HG02973 (cell line): ENCODE measurements at regions not wholly inside any gene's neighbourhood (a gene's known extent, or its start where the extent isn't known, plus 50 kb on each side); places are given as distances from the start of the nearest gene placed in this dataset.

Experiments used
- ATAC-seq: cut with Tn5 transposase; IDR thresholded peaks from one replicate; pipeline ENCODE4 v1.9.1; 2021; ENCODE audit warnings: moderate library complexity; ENCODE audit not compliant: unreplicated experiment

DNA sequence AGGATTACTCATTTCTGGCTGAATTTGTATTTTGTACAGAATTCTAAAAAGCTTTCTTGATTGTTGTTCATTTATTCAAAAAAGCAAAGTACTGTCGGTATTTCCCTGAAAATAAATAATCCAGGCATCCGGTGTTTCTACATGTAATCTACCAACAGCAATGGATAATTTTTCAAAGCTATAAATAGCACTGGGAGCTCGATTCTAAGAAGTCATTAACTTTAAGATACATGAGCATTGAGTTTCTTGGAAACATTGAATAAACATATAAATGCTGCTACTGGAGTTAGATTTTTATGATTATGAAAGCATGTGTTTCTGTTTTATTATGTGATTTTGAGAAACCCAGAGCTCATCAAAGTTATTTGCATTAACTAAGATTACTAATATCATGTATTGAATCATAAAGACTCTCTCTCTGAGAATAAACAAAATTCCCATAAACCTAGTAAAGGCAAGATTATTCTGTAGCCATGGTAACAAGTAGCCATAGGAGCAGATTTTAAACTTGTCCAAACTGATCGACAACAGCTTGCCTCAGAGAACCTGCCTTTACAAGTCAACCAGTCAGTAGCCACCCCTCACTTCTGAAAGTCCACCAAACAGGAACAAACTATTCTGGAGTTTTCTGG is 197.0 kb downstream of the DRD1 start:
- no peak for ATAC-seq

DNA sequence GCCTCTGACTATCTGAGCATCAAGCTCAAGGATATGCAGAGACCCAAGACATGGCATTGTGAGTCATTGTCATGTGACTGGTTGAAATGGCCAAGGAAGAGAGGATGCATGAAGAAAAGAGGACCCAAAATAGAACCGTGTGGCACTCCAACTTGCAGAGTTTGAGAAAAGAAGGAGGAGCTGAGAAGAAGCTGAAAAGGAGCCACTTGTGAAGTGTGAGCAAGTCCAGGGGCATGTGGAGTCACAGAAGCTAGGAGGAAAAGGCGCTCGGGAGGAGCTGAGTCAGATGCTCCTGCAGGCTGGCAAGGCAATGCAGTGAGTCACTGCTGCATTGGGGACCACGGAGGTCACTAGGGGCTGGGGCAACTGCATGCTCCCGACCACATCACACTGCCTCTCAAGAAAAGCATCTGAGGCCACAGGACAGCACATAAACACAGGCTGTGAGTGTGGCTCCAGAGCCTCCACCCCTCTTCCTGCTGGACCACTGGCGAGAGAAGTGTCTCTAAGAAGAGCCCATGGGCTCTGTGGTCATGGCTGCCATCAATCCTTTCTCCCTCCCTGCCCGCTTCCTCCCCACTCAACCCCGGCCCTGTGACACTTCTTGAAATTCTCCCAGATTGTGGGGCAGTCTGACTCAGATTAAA is 197.6 kb downstream of the DRD1 start:
- ATAC-seq, result no peak

DNA sequence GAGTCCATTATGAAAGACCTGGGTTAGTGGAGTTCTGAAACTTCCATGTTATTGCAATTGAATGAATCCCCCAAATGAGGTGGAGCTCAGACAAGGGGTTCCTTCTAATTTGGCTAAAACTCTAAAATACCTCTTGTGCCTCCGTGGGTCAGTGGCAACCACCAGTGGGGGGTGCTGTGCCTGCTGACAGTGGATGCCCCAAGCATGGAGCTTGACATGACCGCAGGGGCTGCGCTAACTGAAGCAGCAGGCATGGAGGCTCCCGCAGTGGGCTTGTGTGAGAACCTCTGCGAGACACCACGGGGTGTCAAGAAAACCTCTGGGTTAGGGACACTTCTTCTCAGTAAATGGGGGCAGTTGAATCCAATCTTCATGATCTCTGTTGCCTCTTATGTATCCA is 200.5 kb downstream of the DRD1 start:
- ATAC-seq, result no peak

- no peak for ATAC-seq
Measured at GRCh38 chr5:175242207-175242606, 201.8 kb downstream of the DRD1 start.

DNA sequence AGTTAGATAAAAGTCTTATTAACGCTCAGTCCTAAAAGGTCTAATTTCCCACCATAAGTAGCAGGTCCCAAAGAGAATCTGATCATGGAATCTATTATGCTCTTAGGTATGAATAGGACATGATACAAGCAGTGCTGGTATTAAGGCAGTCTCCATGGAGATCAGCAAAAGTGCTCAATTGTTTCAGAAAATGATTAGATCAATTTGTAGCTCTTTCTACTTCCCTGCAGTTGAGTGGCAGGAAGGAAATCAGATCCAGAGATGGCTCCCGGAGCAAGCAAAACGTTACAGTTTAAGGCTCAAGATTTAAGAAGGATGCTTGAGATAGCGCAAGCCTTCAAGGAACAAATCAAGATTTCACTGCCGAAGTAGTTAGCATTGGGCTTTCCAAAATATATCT is 205.7 kb downstream of the DRD1 start:
- ATAC-seq, result no peak

DNA sequence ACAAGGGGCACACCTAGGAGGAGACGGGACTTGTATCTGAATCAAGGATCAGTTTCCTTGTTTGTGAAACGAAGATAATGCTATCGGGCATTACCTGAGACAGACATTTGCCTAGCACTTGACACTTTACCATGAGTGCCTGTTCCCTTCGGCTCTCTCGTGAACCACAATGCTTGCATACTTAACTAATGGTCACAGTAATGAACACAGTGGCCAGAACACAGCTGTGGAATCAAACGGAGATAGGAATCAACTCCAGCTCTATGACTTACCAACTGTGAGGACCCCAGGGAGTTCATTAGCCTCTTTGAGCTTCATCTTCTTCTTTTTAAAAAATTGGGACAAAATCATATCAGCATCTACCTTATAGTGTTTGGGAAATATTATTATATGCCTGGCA is 207.8 kb downstream of the DRD1 start:
- ATAC-seq, result no peak

DNA sequence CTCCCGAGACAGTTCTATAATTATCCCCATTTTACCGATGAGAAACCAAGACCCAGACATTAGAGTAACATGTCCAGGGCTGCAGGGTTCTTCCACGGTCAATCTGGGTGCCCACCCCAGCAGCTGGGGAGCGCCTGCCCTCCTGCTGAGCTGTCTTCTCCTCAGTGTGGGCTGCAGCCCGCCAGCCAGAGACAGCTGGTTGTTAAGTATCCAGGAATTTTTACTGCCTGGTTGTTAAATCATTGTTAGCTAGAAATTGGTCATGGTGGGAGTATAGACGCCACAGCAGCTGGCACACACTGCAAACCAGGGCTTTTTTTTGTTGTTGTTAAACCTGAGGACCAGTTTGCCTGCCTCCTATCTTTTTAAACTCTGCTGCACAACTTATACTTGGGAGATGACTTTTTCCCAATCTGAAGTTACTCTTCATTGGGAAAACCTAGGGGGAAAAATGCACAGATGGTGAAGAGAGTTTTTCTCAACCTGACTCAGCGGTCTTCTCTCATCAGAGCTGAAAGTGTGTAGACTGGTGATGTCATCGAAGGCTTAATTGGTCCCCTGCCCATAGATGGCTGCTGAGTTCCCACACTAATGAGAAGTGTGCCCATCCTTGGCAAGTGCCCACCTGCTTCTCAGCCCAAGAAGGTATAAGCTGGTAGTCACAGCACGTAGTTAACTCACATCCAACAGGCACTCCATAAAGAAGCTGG is 208.6 kb downstream of the DRD1 start:
- no peak for ATAC-seq

GRCh38 chr5:175230299-175230698 is 213.7 kb downstream of the DRD1 start:
- no peak for ATAC-seq

DNA sequence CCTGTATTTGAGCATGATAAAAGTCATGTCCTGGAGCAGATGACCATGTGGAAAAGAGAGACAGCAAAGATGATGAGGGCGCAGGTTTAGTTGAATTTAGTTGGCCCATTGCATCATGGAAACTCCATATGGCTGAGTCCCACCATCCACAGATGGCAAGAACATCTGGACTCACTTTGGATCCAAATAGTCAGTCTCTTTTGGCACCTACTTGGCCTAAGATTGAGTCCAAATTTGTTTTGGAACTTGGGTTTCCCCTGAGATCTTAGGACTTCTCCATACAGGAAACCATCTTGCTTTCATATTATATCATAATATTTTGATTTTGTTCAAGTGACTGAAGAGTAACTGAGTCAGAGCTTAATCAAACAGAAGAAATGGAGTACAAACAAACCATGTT is 217.5 kb downstream of the DRD1 start:
- no peak for ATAC-seq

- ATAC-seq, result no peak
Measured at GRCh38 chr5:175223291-175223690, 220.7 kb downstream of the DRD1 start.

DNA sequence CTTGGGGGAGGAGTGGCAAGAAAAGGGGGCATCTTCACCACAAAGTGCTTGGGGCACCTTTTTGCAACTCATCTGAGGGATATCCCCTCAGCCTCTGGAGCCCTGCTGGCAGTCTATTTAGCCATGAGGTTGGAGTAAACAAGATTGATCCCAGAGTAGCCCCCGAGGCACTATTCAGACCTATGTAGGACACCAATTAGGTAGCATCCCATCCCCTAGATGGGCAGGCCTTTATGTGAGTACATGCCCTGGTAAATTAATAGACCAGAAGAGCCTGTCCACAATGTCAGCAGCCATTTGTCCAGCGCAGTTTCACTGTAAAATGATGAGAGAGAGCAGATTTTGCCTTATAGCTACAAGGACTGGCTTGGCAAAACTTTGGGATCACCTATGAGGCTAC is 221.4 kb downstream of the DRD1 start:
- no peak for ATAC-seq

DNA sequence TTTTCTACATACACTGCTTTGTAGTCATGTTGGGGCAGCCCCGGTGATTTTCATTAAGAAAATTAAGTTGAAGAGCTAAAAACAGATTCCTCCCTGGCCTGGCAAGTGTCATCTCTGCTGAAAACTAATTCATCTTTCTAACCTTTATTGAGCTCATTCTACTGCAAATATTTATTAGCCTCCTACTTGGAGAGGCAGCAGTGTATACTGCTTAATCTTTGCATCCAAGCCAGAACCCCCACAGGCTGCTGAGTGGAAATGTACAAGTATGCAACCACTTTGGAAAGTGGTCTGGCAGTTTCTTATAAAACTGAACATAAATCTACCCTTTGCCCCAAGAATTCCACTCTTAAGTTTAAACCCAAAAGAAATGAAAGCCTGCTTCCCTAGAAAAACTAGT is 223.4 kb downstream of the DRD1 start:
- no peak for ATAC-seq

DNA sequence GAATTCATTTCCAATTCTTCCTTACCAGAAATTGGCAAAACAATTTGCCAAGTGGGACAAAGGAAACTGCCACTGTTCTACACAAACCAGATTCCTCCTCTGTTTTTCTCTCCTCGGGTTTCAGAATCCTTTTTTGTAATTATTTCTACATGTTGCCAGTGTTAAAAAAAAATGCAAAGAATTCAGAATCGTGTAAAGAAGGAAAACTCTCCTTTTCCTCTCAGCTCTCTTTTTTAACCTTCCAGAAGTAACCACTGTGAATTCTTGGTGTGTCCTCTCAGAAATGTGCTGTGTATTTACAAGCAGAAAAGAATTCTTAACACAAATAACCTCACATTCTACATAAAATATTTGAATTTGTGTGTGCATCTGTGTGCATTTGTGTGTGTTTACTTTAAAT is 224.6 kb downstream of the DRD1 start:
- ATAC-seq, result no peak

- no peak for ATAC-seq
Measured at GRCh38 chr5:175216991-175217390, 227.0 kb downstream of the DRD1 start.

- ATAC-seq, result no peak
Measured at GRCh38 chr5:175215906-175216305, 228.1 kb downstream of the DRD1 start.

DNA sequence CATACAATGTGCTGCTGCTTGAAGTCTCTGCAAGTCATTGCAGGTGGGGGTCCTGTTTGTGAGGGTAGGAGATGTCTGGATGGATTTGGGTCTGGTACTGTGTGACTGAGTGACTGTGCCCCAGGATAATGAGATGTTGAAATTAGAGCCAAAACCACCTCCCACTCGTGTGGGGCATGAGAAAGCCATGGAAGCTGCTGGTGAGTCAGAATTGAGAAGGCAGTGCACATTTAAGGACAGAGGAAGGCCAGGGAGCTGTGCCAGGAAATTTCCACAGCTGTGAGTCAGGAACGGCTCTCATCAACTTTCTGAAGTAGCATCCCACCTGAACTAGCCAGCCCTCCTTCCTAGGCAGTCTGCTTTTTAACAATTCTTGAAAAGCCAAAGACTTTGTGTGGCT is 229.8 kb downstream of the DRD1 start:
- ATAC-seq, result no peak

GRCh38 chr5:175211956-175212756 is 231.8 kb downstream of the DRD1 start:
- ATAC-seq, result no peak

- no peak for ATAC-seq
Measured at GRCh38 chr5:175207321-175208040, 236.5 kb downstream of the DRD1 start.

- ATAC-seq, result no peak
Measured at GRCh38 chr5:175206669-175207068, 237.3 kb downstream of the DRD1 start.

DNA sequence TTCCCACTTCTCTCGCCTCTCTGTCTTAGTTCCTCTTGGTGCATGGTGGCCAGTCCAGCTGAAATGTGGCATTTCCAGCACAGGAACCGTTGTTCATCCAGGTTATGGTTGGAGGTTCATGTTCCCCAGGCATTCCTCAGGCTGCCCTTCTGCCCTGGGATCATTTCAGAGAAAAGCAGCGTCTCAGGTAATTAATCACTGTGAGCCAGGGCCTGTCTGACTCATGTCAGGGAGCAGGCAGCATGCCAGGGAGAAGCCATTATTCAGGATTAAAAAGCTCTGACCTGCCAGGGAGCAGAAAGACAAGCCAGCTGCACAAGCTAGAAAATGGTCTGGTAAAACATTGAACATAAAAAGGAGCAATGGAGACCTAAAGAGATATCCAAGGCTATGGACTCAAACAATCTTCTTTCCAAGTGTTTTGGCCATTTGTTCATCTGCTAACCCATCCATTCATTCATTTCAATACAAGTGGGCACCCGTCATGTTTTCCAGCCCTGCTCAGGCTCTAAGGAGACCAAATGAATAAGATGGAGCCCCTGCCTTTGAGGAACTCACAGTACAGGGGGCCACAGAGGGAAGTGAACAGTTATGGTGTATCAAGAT is 241.4 kb downstream of the DRD1 start:
- ATAC-seq, result no peak

DNA sequence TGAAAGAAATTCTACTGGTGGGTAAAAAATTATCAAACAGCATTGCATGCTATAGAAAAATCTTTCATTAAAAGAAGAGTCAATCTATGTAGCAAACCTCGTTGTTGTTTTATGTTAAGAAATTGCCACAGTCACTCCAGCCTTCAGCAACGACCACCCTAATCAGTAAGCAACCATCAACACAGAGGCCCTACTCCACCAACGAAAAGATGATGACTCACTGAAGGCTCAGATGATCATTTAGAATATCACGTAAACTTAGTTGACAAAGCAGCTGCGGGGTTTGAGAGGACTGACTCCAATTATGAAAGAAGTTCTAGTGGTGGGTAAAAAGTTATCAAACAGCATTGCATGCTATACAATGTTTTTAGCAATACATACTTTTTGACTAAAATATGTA is 242.6 kb downstream of the DRD1 start:
- ATAC-seq, result no peak
